ENCODE measurements at regions not wholly inside any gene's neighbourhood (a gene's known extent, or its start where the extent isn't known, plus 50 kb on each side); places are given as distances from the start of the nearest gene placed in this dataset.

GRCh38 chr5:163633926-163634460 lies 128.6 kb downstream of the MAT2B start:
- Mint-ChIP-seq H3K36me3 (peaks cover 0 to 2% (median 0%) of the 10 kb centered on the region in 3 donors), H3K4me1 (no peaks in the 10 kb centered on the region), H3K27ac (no peak overlapping the region), H3K4me3 (no peak overlapping the region), H3K27me3 (ENCODE audit: low read depth in 3 of 3) (peaks cover 0 to 5% (median 3%) of the 10 kb centered on the region in 3 donors), H3K9me3 (peaks cover 0 to 4% (median 0%) of the 10 kb centered on the region in 6 donors)
- no peak for DNase-seq

- Mint-ChIP-seq H3K36me3 (no peaks in the 10 kb centered on the region), H3K4me3 (no peak overlapping the region), H3K27me3 (ENCODE audit: low read depth in 3 of 3) (peaks cover 0 to 3% (median 3%) of the 10 kb centered on the region in 3 donors), H3K27ac (no peak overlapping the region), H3K4me1 (no peaks in the 10 kb centered on the region), H3K9me3 (peaks cover 0 to 2% (median 0%) of the 10 kb centered on the region in 6 donors)
- DNase-seq = no peak
These were observed 130.2 kb downstream of the MAT2B start for GRCh38 chr5:163635631-163636030.

GRCh38 chr5:163642904-163643303 lies 137.5 kb downstream of the MAT2B start:
- no peaks in the 10 kb centered on the region for H3K36me3 Mint-ChIP-seq
- H3K4me1 Mint-ChIP-seq = no peaks in the 10 kb centered on the region

GRCh38 chr5:163645421-163646416 lies 140.3 kb downstream of the MAT2B start:
- H3K9me3 Mint-ChIP-seq = peaks cover 0 to 2% (median 0%) of the 10 kb centered on the region in 6 donors
- H3K4me3 Mint-ChIP-seq = no peak overlapping the region

More at GRCh38 chr5:163642904-163643303, 137.5 kb downstream of the MAT2B start:
- no peak for DNase-seq
- no peaks in the 10 kb centered on the region for H3K9me3 Mint-ChIP-seq
- no peak overlapping the region for H3K4me3 Mint-ChIP-seq
- H3K27me3 Mint-ChIP-seq (ENCODE audit: low read depth in 3 of 3) = peaks cover 0 to 3% (median under 1%) of the 10 kb centered on the region in 3 donors
- no peak overlapping the region for H3K27ac Mint-ChIP-seq

GRCh38 chr5:163649514-163649913 lies 144.1 kb downstream of the MAT2B start:
- no peak overlapping the region for H3K4me3 Mint-ChIP-seq
- H3K36me3 Mint-ChIP-seq = no peaks in the 10 kb centered on the region
- H3K27me3 Mint-ChIP-seq (ENCODE audit: low read depth in 3 of 3) = peaks cover 0 to 2% (median 0%) of the 10 kb centered on the region in 3 donors
- H3K4me1 Mint-ChIP-seq = no peaks in the 10 kb centered on the region
- H3K9me3 Mint-ChIP-seq = peaks cover 0 to 6% (median 4%) of the 10 kb centered on the region in 6 donors
- no peak overlapping the region for H3K27ac Mint-ChIP-seq
- no peak for DNase-seq

More at GRCh38 chr5:163645421-163646416, 140.3 kb downstream of the MAT2B start:
- peaks cover 0 to 5% (median 0%) of the 10 kb centered on the region in 3 donors for H3K27me3 Mint-ChIP-seq (ENCODE audit: low read depth in 3 of 3)
- DNase-seq = no peak
- H3K27ac Mint-ChIP-seq = no peak overlapping the region
- no peaks in the 10 kb centered on the region for H3K4me1 Mint-ChIP-seq
- H3K36me3 Mint-ChIP-seq = no peaks in the 10 kb centered on the region

- peaks cover 0 to 2% (median 0%) of the 10 kb centered on the region in 3 donors for H3K27me3 Mint-ChIP-seq (ENCODE audit: low read depth in 3 of 3)
- no peak for DNase-seq
- no peaks in the 10 kb centered on the region for H3K4me1 Mint-ChIP-seq
- H3K4me3 Mint-ChIP-seq = no peak overlapping the region
- peaks cover 0 to 11% (median 4%) of the 10 kb centered on the region in 6 donors for H3K9me3 Mint-ChIP-seq
- H3K36me3 Mint-ChIP-seq = no peaks in the 10 kb centered on the region
- no peak overlapping the region for H3K27ac Mint-ChIP-seq
These were observed 148.1 kb downstream of the MAT2B start for GRCh38 chr5:163653526-163653925.

GRCh38 chr5:163658702-163659567 lies 153.5 kb downstream of the MAT2B start:
- H3K9me3 Mint-ChIP-seq = peaks cover 0 to 11% (median under 1%) of the 10 kb centered on the region in 6 donors
- H3K36me3 Mint-ChIP-seq = no peaks in the 10 kb centered on the region
- DNase-seq = no peak
- no peak overlapping the region for H3K27ac Mint-ChIP-seq
- peaks cover 0 to 5% (median 3%) of the 10 kb centered on the region in 3 donors for H3K27me3 Mint-ChIP-seq (ENCODE audit: low read depth in 3 of 3)
- no peaks in the 10 kb centered on the region for H3K4me1 Mint-ChIP-seq
- H3K4me3 Mint-ChIP-seq = no peak overlapping the region

- Mint-ChIP-seq H3K27me3 (ENCODE audit: low read depth in 3 of 3) (peaks cover 0 to 5% (median 3%) of the 10 kb centered on the region in 3 donors), H3K27ac (no peak overlapping the region), H3K4me1 (no peaks in the 10 kb centered on the region), H3K9me3 (peaks cover 0 to 6% (median under 1%) of the 10 kb centered on the region in 6 donors), H3K4me3 (no peak overlapping the region), H3K36me3 (no peaks in the 10 kb centered on the region)
- no peak for DNase-seq
These were observed 154.1 kb downstream of the MAT2B start for GRCh38 chr5:163659568-163659902.

GRCh38 chr5:163660486-163660885 lies 155.1 kb downstream of the MAT2B start:
- H3K36me3 Mint-ChIP-seq = no peaks in the 10 kb centered on the region
- H3K4me3 Mint-ChIP-seq = no peak overlapping the region
- DNase-seq = no peak
- H3K27me3 Mint-ChIP-seq (ENCODE audit: low read depth in 3 of 3) = peaks cover 0 to 5% (median 3%) of the 10 kb centered on the region in 3 donors
- H3K4me1 Mint-ChIP-seq = no peaks in the 10 kb centered on the region
- no peak overlapping the region for H3K27ac Mint-ChIP-seq
- H3K9me3 Mint-ChIP-seq = peaks cover 0 to 3% (median under 1%) of the 10 kb centered on the region in 6 donors

GRCh38 chr5:163661360-163661759 lies 155.9 kb downstream of the MAT2B start:
- H3K27ac Mint-ChIP-seq = no peak overlapping the region

GRCh38 chr5:163670036-163670435 lies 164.6 kb downstream of the MAT2B start:
- DNase-seq = no peak
- H3K4me1 Mint-ChIP-seq = no peaks in the 10 kb centered on the region

More at GRCh38 chr5:163661360-163661759, 155.9 kb downstream of the MAT2B start:
- H3K4me1 Mint-ChIP-seq = no peaks in the 10 kb centered on the region
- no peak overlapping the region for H3K4me3 Mint-ChIP-seq
- H3K36me3 Mint-ChIP-seq = no peaks in the 10 kb centered on the region
- no peak for DNase-seq
- H3K9me3 Mint-ChIP-seq = peaks cover 0 to 3% (median 0%) of the 10 kb centered on the region in 6 donors
- peaks cover 0 to 5% (median 3%) of the 10 kb centered on the region in 3 donors for H3K27me3 Mint-ChIP-seq (ENCODE audit: low read depth in 3 of 3)

GRCh38 chr5:163677092-163677491 lies 171.7 kb downstream of the MAT2B start:
- H3K4me3 Mint-ChIP-seq = no peak overlapping the region
- DNase-seq = no peak
- H3K9me3 Mint-ChIP-seq = peaks cover 0 to 5% (median 0%) of the 10 kb centered on the region in 6 donors
- no peak overlapping the region for H3K27ac Mint-ChIP-seq
- no peaks in the 10 kb centered on the region for H3K36me3 Mint-ChIP-seq
- peaks cover 0 to 2% (median 0%) of the 10 kb centered on the region in 3 donors for H3K27me3 Mint-ChIP-seq (ENCODE audit: low read depth in 3 of 3)
- H3K4me1 Mint-ChIP-seq = peaks cover 0 to 1% of the 10 kb centered on the region in 2 donors

More at GRCh38 chr5:163670036-163670435, 164.6 kb downstream of the MAT2B start:
- H3K27me3 Mint-ChIP-seq (ENCODE audit: low read depth in 3 of 3) = peaks cover 0 to 2% (median 2%) of the 10 kb centered on the region in 3 donors
- H3K27ac Mint-ChIP-seq = no peak overlapping the region
- peaks cover 0 to 3% (median 0%) of the 10 kb centered on the region in 6 donors for H3K9me3 Mint-ChIP-seq
- no peaks in the 10 kb centered on the region for H3K36me3 Mint-ChIP-seq
- no peak overlapping the region for H3K4me3 Mint-ChIP-seq

GRCh38 chr5:163682234-163682633 lies 176.8 kb downstream of the MAT2B start:
- Mint-ChIP-seq H3K9me3 (peaks cover 0 to 5% (median 0%) of the 10 kb centered on the region in 6 donors), H3K4me1 (peaks cover 3 to 8% of the 10 kb centered on the region in 2 donors), H3K27ac (no peak overlapping the region), H3K27me3 (ENCODE audit: low read depth in 3 of 3) (no peaks in the 10 kb centered on the region), H3K4me3 (no peak overlapping the region), H3K36me3 (no peaks in the 10 kb centered on the region)
- no peak for DNase-seq
